Uterus (tissue), 3 donors: ENCODE measurements at regions not wholly inside any gene's neighbourhood (a gene's known extent, or its start where the extent isn't known, plus 50 kb on each side); places are given as distances from the start of the nearest gene placed in this dataset.

Source experiments
- DNase-seq, 2 donors: peaks; one replicate each; pipeline ENCODE4 v3.0.0-alpha.2; 2019 to 2020
- H3K27ac ChIP-seq, 2 donors: fragments of 200-600 bp; sonication (generic); 1 replicate in 1 of 2; 2 replicates in 1 of 2; pipeline ENCODE4 v1.5.1; 2016 to 2018
- H3K27me3 ChIP-seq, 2 donors: fragments of 200-600 bp; sonication (generic); one replicate each; pipeline ENCODE4 v1.5.1; 2018 to 2019; ENCODE audit warnings: control low read depth in 1 of 2
- H3K36me3 ChIP-seq, 2 donors: fragments of 200-600 bp; sonication (generic); one replicate each; pipeline ENCODE4 v1.5.1; 2019; ENCODE audit warnings: control low read depth in 1 of 2
- H3K4me1 ChIP-seq, 2 donors: fragments of 200-600 bp; sonication (generic); one replicate each; pipeline ENCODE4 v1.5.1; 2018 to 2019; ENCODE audit warnings: control low read depth in 1 of 2
- H3K4me3 ChIP-seq, 2 donors: fragments of 200-600 bp; sonication (generic); 1 replicate in 1 of 2; 2 replicates in 1 of 2; pipeline ENCODE4 v1.5.1; 2018 to 2019; ENCODE audit warnings: mild to moderate bottlenecking in 1 of 2
- H3K9me3 ChIP-seq, 2 donors: fragments of 200-600 bp; sonication (generic); one replicate each; pipeline ENCODE4 v1.5.1; 2019; ENCODE audit warnings: control low read depth in 1 of 2
- CTCF ChIP-seq, 4 experiments: fragments of 200-600 bp in 2 of 4; fragments of 450-650 bp in 2 of 4; sonication (generic) in 2 of 4; IDR thresholded peaks; one replicate each; pipeline ENCODE4 v1.5.1; 2016 to 2019; ENCODE audit warnings: antibody characterized with exemption in 4 of 4, mild to moderate bottlenecking in 2 of 4, moderate library complexity in 1 of 4
- POLR2A ChIP-seq, 2 donors: fragments of 450-650 bp; IDR thresholded peaks; one replicate each; pipeline ENCODE4 v1.6.1; 2016; ENCODE audit warnings: antibody characterized with exemption in 2 of 2, mild to moderate bottlenecking in 1 of 2, moderate library complexity in 1 of 2
- intact Hi-C: fragments of 100-400 bp; cut with DNase I; formaldehyde crosslinking; loops from one replicate; pipeline ENCODE4 v1.15.1; 2023; ENCODE audit warnings: low total_unique reads
- donor health status: DM: yes; HTN: yes; CAD: no.

DNA sequence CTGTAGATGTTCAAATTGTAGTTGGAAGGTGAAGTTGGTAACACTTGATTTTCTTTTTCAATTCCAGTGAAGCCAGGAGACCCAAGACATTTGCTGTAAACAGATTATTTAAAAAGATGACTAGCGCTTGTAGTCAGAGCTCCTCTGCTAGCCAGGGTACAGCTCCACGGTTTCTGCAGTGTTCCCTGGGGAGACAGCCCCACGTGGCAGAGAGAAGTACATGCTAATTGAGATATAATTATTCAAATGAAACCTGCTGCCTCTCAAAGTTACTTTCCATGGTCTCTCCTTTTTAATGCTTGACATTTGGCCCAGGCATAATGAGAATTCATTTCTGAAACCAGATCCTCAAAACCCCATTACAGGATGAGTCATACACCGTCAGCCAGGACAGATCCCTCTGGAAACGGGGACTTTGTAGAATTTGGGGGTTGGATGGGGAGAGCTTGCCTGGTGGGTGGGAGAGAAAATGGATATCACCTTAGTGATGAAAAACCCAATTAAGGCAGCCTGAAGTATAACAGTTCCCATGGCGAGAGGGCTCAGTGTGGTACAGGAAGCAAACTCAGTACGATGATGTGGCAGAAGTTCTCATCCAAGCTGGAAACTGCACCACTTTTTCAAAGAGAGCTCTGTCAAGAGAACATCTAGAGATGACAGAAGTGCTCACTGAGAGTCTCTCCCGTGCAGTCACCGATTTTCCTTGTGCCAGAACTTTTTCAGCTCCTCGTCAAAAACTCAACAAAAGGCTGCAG lies 637.7 kb upstream of the TMEM132C start:
- Histone ChIP-seq H3K4me1 (no peaks in the 10 kb centered on the region), H3K27ac (no peak overlapping the region), H3K27me3 (no peaks in the 10 kb centered on the region), H3K4me3 (no peak overlapping the region), H3K36me3 (no peaks in the 10 kb centered on the region), H3K9me3 (no peaks in the 10 kb centered on the region)
- no peak for DNase-seq
- intact Hi-C loops, result no loop called here
- TF ChIP-seq POLR2A (IDR thresholded peaks at IDR 0.05) (no peak), CTCF (IDR thresholded peaks at IDR 0.05) (no peak)

DNA sequence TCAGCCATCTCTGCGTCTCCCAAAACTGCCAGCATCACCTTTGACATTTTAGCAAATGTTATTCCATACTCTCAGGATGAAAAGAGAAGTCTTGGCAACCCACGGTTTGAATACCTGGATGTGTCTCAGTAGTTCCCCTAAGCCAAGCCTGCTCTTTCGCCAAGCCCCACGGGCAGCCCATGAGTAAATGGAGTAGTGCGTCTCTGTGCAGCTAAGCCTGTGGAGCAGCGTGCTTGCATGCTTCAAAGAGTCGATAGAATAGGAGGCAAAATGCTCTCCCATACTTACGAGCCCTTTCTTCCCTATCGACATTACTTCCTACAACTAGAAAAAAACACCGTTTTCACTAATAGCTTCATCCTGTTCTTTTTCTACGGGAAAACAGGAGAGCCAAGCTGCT lies 634.5 kb upstream of the TMEM132C start:
- no peak for DNase-seq
- TF ChIP-seq CTCF (IDR thresholded peaks at IDR 0.05), result no peak
- no peak for TF ChIP-seq POLR2A (IDR thresholded peaks at IDR 0.05)
- H3K36me3 ChIP-seq, result no peaks in the 10 kb centered on the region
- H3K4me3 ChIP-seq, result no peak overlapping the region
- H3K9me3 ChIP-seq, result no peaks in the 10 kb centered on the region
- no peaks in the 10 kb centered on the region for H3K4me1 ChIP-seq
- no peak overlapping the region for H3K27ac ChIP-seq
- H3K27me3 ChIP-seq, result no peaks in the 10 kb centered on the region
- intact Hi-C loops, result no loop called here

DNA sequence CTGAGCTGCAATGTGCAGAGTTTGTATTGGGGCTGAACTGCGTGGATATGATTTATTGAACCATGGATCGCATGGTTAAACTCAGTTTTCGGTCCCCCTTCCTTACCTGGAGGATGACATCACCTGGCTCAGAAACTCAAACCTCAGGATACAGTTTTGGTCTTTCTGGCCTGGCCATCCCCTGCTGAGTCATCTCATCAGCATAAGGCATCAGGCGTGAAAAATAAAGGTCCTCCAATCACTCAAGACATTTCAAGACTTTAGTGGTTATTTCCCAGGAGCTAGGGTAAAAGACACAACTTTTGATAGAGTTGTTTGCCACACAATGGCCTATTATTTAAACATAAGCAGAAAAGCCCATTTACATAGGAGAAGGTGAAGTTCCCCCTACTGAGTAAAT lies 631.1 kb upstream of the TMEM132C start:
- DNase-seq, result no peak
- TF ChIP-seq CTCF (IDR thresholded peaks at IDR 0.05) (no peak), POLR2A (IDR thresholded peaks at IDR 0.05) (no peak)
- intact Hi-C loops, result no loop called here

DNA sequence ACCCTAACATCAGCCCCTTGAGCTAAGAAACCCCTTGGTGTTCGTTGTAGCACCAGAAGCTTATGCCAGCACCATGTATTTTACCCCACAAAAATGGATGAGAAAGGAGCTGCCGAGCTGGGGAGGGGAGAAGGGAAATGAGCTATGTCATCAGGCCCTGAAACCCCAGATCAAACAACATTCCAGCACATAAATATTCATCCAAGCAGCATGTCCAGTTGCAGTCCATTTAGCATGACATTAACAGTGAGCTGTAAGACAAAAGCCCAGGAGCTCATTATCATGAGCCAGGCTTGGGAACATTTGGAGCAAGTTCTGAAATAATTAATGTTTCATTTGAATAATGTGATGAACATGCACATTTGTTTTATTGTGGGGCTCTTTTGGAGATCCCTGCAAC lies 630.1 kb upstream of the TMEM132C start:
- H3K4me1 ChIP-seq, result no peaks in the 10 kb centered on the region
- intact Hi-C loops, result no loop called here
- H3K27me3 ChIP-seq, result no peaks in the 10 kb centered on the region
- no peak for DNase-seq
- TF ChIP-seq CTCF (IDR thresholded peaks at IDR 0.05), result no peak
- TF ChIP-seq POLR2A (IDR thresholded peaks at IDR 0.05), result no peak
- no peak overlapping the region for H3K4me3 ChIP-seq
- no peaks in the 10 kb centered on the region for H3K9me3 ChIP-seq
- H3K36me3 ChIP-seq, result no peaks in the 10 kb centered on the region
- no peak overlapping the region for H3K27ac ChIP-seq

More for the DNA sequence above, 631.1 kb upstream of the TMEM132C start:
- Histone ChIP-seq H3K27me3 (no peaks in the 10 kb centered on the region), H3K36me3 (no peaks in the 10 kb centered on the region), H3K4me3 (no peak overlapping the region), H3K4me1 (no peaks in the 10 kb centered on the region), H3K9me3 (no peaks in the 10 kb centered on the region), H3K27ac (no peak overlapping the region)

DNA sequence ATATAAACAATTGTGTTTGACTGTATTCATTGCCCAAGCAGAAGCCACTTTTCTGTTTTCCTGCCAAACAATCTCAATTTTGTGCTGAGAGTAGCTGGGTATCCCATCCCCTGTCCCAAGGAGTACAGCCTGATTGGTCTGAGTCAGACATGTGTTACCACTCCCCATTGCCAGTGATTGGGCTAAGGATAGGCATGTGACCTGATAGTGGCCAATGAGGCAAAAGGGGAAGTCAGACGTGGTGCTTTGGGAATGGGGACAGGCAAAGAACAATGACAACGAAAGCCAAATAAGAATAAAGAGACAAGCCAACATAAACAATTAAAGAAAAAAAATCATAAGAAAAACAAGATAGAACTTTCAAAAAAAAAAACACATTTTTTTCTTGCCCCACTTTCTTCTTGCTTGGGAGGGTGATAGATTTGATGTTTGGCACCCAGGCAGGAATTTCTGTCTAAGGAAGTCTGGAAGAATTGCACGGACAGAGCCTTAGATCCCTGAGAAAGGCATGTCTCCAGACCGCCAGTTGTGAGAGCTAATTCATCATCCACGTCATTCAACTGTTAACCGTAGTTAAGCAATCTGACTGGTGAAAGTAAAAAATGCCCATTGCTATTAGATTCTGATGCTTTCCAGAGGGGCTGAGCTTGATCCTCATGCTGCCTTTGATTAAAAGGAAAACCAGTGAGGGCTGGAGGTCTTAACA lies 626.6 kb upstream of the TMEM132C start:
- H3K4me1 ChIP-seq, result no peaks in the 10 kb centered on the region
- H3K9me3 ChIP-seq, result no peaks in the 10 kb centered on the region
- intact Hi-C loops, result no loop called here
- no peak overlapping the region for H3K4me3 ChIP-seq
- no peaks in the 10 kb centered on the region for H3K36me3 ChIP-seq
- H3K27me3 ChIP-seq, result no peaks in the 10 kb centered on the region
- no peak overlapping the region for H3K27ac ChIP-seq
- no peak for TF ChIP-seq POLR2A (IDR thresholded peaks at IDR 0.05)
- TF ChIP-seq CTCF (IDR thresholded peaks at IDR 0.05), result no peak
- no peak for DNase-seq
